B cell (primary cell): ENCODE measurements at regions not wholly inside any gene's neighbourhood (a gene's known extent, or its start where the extent isn't known, plus 50 kb on each side); places are given as distances from the start of the nearest gene placed in this dataset.

Experiments
- ATAC-seq: fragments of 200-7000 bp; cut with Tn5 transposase; one replicate; pipeline ENCODE4 v1.10.0; 2021; ENCODE audit warnings: low read depth, mild to moderate bottlenecking, moderate number of reproducible peaks, moderate library complexity
- CTCF ChIA-PET: fragments of 350-600 bp; sonication (Branson Sonifier 250); formaldehyde crosslinking; loops from one replicate; lab custom pipeline; 2021; ENCODE audit warnings: antibody characterized with exemption, inconsistent platforms; lab: Charles Lee
- POLR2A ChIA-PET: fragments of 350-600 bp; sonication (Branson Sonifier 250); formaldehyde crosslinking; loops from one replicate; lab custom pipeline; 2021; ENCODE audit warnings: antibody characterized with exemption; lab: Charles Lee
- DNase-seq: peaks from one replicate; pipeline ENCODE4 v3.0.0; 2013
- H2AFZ ChIP-seq: 2 replicates; pipeline ENCODE4 v1.6.1; 2012; ENCODE audit warnings: mild to moderate bottlenecking, low read depth, low read length; ENCODE audit not compliant: insufficient read depth, poor library complexity, severe bottlenecking
- H3K27ac ChIP-seq, 2 donors: 1 replicate in 1 of 2; 2 replicates in 1 of 2; pipeline ENCODE4 v1.5.1; 2012 to 2013; ENCODE audit warnings: low read length in 2 of 2, mild to moderate bottlenecking in 2 of 2, moderate library complexity in 1 of 2
- H3K27me3 ChIP-seq, 4 experiments: fragments of 200-600 bp in 1 of 4; sonication (generic) in 1 of 4; replicated peaks in 1 of 4; 1 replicate in 2 of 4; 2 replicates in 2 of 4; pipeline versions ENCODE4 v1.6.1 to v1.7.0; 2013 to 2016; ENCODE audit warnings: low read length in 3 of 4, mild to moderate bottlenecking in 2 of 4, mixed read lengths in 1 of 4, moderate library complexity in 1 of 4; ENCODE audit not compliant: insufficient read depth in 4 of 4, control insufficient read depth in 3 of 4; ENCODE audit errors: control extremely low read depth in 1 of 4
- H3K36me3 ChIP-seq, 2 experiments: replicated peaks in 1 of 2; 1 replicate in 1 of 2; 2 replicates in 1 of 2; pipeline versions ENCODE4 v1.6.1 to v1.7.1; 2013; ENCODE audit warnings: low read length in 1 of 2; ENCODE audit not compliant: insufficient read depth in 2 of 2, control insufficient read depth in 1 of 2; ENCODE audit errors: control extremely low read depth in 1 of 2, extremely low read depth in 1 of 2
- H3K4me1 ChIP-seq, 2 donors: fragments of 200-600 bp in 1 of 2; sonication (generic) in 1 of 2; 1 replicate in 1 of 2; 2 replicates in 1 of 2; pipeline versions ENCODE4 v1.5.1 to v1.6.1; 2013 to 2017; ENCODE audit warnings: low read length in 2 of 2; ENCODE audit not compliant: control insufficient read depth in 2 of 2, insufficient read depth in 2 of 2
- H3K4me2 ChIP-seq: replicated peaks from 2 replicates; pipeline ENCODE3; 2012; ENCODE audit warnings: mild to moderate bottlenecking, low read depth, low read length; ENCODE audit not compliant: poor library complexity, severe bottlenecking
- H3K4me3 ChIP-seq, 5 experiments: fragments of 200-600 bp in 1 of 5; sonication (generic) in 1 of 5; 1 replicate in 3 of 5; 2 replicates in 2 of 5; pipeline versions ENCODE4 v1.5.1 to v1.7.0; 2011 to 2016; ENCODE audit warnings: low read length in 4 of 5, mild to moderate bottlenecking in 4 of 5, low read depth in 2 of 5, control low read depth in 1 of 5, moderate library complexity in 1 of 5; ENCODE audit not compliant: insufficient read depth in 1 of 5; ENCODE audit errors: control extremely low read depth in 1 of 5, extremely low read depth in 1 of 5
- H3K79me2 ChIP-seq: fragments of 200-600 bp; sonication (generic); one replicate; pipeline ENCODE4 v1.6.0; 2016; ENCODE audit warnings: low read length; ENCODE audit not compliant: control insufficient read depth, insufficient read depth
- H3K9ac ChIP-seq: fragments of 200-600 bp; sonication (generic); 2 replicates; pipeline ENCODE4 v1.6.1; 2017; ENCODE audit warnings: mild to moderate bottlenecking, low read length, moderate library complexity
- H3K9me3 ChIP-seq, 3 donors: one replicate each; pipeline versions ENCODE4 v1.6.1 to v1.7.1; 2013; ENCODE audit warnings: low read length in 2 of 3; ENCODE audit not compliant: control insufficient read depth in 2 of 3, insufficient read depth in 1 of 3; ENCODE audit errors: control extremely low read depth in 1 of 3
- H4K20me1 ChIP-seq: 2 replicates; pipeline ENCODE4 v1.6.0; 2012; ENCODE audit warnings: mild to moderate bottlenecking, low read length; ENCODE audit not compliant: insufficient read depth, control insufficient read depth, poor library complexity, severe bottlenecking
- H3K27ac Mint-ChIP-seq: one replicate; pipeline ENCODE4 v1.8.0; 2021; ENCODE audit warnings: mixed read lengths
- H3K27me3 Mint-ChIP-seq: one replicate; pipeline ENCODE4 v1.8.0; 2021; ENCODE audit warnings: mixed read lengths
- H3K4me1 Mint-ChIP-seq: one replicate; pipeline ENCODE4 v1.8.0; 2021; ENCODE audit warnings: mixed read lengths
- H3K4me3 Mint-ChIP-seq: one replicate; pipeline ENCODE4 v1.8.0; 2021; ENCODE audit warnings: mixed read lengths
- H3K9me3 Mint-ChIP-seq: one replicate; pipeline ENCODE4 v1.8.0; 2022; ENCODE audit warnings: mixed read lengths; ENCODE audit not compliant: insufficient read depth
- CTCF ChIP-seq: fragments of 200-600 bp; IDR thresholded peaks from one replicate; pipeline ENCODE4 v1.8.0; 2022; ENCODE audit warnings: antibody characterized with exemption, mild to moderate bottlenecking
- EZH2 ChIP-seq: IDR thresholded peaks from 2 replicates; pipeline ENCODE4 v1.6.1; 2012; ENCODE audit warnings: borderline replicate concordance, low read depth, mild to moderate bottlenecking, moderate library complexity, low read length; ENCODE audit not compliant: insufficient read depth, poor library complexity, severe bottlenecking
- WGBS: methylation state at CpG from one replicate; pipeline ENCODE4 v1.1.5; 2013; ENCODE audit warnings: missing lambda C conversion rate; ENCODE audit not compliant: insufficient coverage; 5-methylcytosine and 5-hydroxymethylcytosine counted together
- intact Hi-C: fragments of 100-400 bp; cut with micrococcal nuclease; formaldehyde crosslinking; loops from one replicate; pipeline ENCODE4 v1.10.0; 2022

- ChIA-PET CTCF (no interaction called here), POLR2A (no interaction called here)
- Histone ChIP-seq H3K27me3 (peaks cover 0 to 2% (median 0%) of the 10 kb centered on the region in 4 experiments), H2AFZ (no peak overlapping the region), H3K4me1 (no peaks in the 10 kb centered on the region), H3K36me3 (no peaks in the 10 kb centered on the region), H3K79me2 (no peaks in the 10 kb centered on the region), H3K27ac (no peak overlapping the region), H4K20me1 (no peaks in the 10 kb centered on the region), H3K9ac (no peak overlapping the region), H3K9me3 (peaks cover 0 to under 1% (median 0%) of the 10 kb centered on the region in 3 donors), H3K4me2 (no peak overlapping the region), H3K4me3 (no peak overlapping the region)
- no peak overlapping the region for H3K27ac Mint-ChIP-seq
- H3K4me1 Mint-ChIP-seq, result no peaks in the 10 kb centered on the region
- TF ChIP-seq CTCF (no peak), EZH2 (no peak)
- H3K27me3 Mint-ChIP-seq, result peaks cover 15% of the 10 kb centered on the region
- no peak for ATAC-seq
- 84% methylated on average over 4 of the region's 8 CpGs for WGBS
- H3K4me3 Mint-ChIP-seq, result no peak overlapping the region
- no peaks in the 10 kb centered on the region for H3K9me3 Mint-ChIP-seq
- DNase-seq, result no peak
- intact Hi-C loops, result no loop called here
Measured at GRCh38 chr2:118290411-118291250, 202.4 kb downstream of the INSIG2 start.

- H3K79me2 ChIP-seq, result no peaks in the 10 kb centered on the region
- ChIA-PET POLR2A (no interaction called here), CTCF (no interaction called here)
- Mint-ChIP-seq H3K4me3 (no peak overlapping the region), H3K27ac (no peak overlapping the region), H3K27me3 (peaks cover 46% of the 10 kb centered on the region), H3K9me3 (no peaks in the 10 kb centered on the region), H3K4me1 (no peaks in the 10 kb centered on the region)
- no peak overlapping the region for H3K9ac ChIP-seq
- TF ChIP-seq CTCF (no peak), EZH2 (no peak)
- DNase-seq, result no peak
- no peak for ATAC-seq
- WGBS, result 100% methylated on average over 2 of the region's 3 CpGs
- no peak overlapping the region for H3K27ac ChIP-seq
- no peak overlapping the region for H3K4me2 ChIP-seq
- no peaks in the 10 kb centered on the region for H3K27me3 ChIP-seq
- intact Hi-C loops, result no loop called here
- no peaks in the 10 kb centered on the region for H3K4me1 ChIP-seq
- no peaks in the 10 kb centered on the region for H3K36me3 ChIP-seq
- H3K4me3 ChIP-seq, result no peak overlapping the region
- no peak overlapping the region for H2AFZ ChIP-seq
- H3K9me3 ChIP-seq, result no peaks in the 10 kb centered on the region
- H4K20me1 ChIP-seq, result no peaks in the 10 kb centered on the region
Measured at GRCh38 chr2:118279005-118279404, 190.7 kb downstream of the INSIG2 start.
